ENCODE measurements at regions not wholly inside any gene's neighbourhood (a gene's known extent, or its start where the extent isn't known, plus 50 kb on each side); places are given as distances from the start of the nearest gene placed in this dataset.

DNA sequence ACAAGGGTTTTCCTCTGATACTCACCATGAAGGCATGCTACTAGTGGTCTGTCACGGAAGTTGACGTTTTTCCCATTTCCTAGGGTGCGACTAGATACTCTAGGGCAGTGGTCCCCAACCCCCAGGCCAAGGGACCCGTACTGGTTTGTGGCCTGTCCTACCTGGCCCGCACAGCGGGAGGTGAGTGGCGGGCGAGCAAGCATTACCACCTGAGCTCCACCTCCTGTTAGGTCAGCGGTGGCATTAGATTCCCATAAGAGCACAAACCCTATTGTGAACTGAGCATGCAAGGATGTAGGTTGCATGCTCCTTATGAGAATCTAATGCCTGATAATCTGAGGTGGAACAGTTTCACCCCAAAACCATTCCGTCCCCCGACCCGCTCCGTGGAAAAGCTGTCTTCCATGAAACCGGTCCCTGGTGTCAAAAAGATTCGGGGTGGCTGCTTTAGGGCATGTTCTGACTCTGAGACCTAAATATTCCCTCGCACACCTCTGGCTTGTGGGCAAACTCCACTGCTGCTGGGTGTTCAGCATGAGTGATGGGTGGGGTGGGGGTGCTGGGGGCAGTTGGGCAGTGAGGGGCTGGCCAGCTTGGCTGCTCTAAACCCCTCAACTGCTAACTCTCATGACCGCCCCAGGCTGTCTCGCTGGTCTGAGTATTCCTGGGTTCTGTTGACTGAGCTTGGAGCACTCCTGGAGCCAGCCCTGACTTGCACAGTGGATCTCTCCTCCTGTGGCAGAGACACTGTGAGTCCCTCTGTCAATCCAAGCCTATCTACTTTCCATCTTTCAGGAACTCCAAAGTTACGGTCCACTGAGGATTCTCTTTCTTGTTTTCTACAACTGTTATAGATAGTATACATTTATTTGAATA, 78.3 kb upstream of the NEK6 start:
- TF ChIP-seq, protein P1, sequence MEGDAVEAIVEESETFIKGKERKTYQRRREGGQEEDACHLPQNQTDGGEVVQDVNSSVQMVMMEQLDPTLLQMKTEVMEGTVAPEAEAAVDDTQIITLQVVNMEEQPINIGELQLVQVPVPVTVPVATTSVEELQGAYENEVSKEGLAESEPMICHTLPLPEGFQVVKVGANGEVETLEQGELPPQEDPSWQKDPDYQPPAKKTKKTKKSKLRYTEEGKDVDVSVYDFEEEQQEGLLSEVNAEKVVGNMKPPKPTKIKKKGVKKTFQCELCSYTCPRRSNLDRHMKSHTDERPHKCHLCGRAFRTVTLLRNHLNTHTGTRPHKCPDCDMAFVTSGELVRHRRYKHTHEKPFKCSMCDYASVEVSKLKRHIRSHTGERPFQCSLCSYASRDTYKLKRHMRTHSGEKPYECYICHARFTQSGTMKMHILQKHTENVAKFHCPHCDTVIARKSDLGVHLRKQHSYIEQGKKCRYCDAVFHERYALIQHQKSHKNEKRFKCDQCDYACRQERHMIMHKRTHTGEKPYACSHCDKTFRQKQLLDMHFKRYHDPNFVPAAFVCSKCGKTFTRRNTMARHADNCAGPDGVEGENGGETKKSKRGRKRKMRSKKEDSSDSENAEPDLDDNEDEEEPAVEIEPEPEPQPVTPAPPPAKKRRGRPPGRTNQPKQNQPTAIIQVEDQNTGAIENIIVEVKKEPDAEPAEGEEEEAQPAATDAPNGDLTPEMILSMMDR (IDR thresholded peaks at IDR 0.05) = no peak
- no peak for TF ChIP-seq POLR2AphosphoS5 (IDR thresholded peaks at IDR 0.05)
